NCI-H2196 treated with DMSO at 0.1 percent for 48 hours (cell line): ENCODE measurements at regions not wholly inside any gene's neighbourhood (a gene's known extent, or its start where the extent isn't known, plus 50 kb on each side); places are given as distances from the start of the nearest gene placed in this dataset.
"Not testable (repeated sequence)": the region's sequence is repeated elsewhere in the genome, so short reads cannot be mapped to it uniquely, and the experiment has no call there.

ENCODE experiments used
- DNase-seq: peaks from one replicate; lab custom pipeline; 2025; ENCODE audit not compliant: unreplicated experiment; lab: John Stamatoyannopoulos, UW

DNA sequence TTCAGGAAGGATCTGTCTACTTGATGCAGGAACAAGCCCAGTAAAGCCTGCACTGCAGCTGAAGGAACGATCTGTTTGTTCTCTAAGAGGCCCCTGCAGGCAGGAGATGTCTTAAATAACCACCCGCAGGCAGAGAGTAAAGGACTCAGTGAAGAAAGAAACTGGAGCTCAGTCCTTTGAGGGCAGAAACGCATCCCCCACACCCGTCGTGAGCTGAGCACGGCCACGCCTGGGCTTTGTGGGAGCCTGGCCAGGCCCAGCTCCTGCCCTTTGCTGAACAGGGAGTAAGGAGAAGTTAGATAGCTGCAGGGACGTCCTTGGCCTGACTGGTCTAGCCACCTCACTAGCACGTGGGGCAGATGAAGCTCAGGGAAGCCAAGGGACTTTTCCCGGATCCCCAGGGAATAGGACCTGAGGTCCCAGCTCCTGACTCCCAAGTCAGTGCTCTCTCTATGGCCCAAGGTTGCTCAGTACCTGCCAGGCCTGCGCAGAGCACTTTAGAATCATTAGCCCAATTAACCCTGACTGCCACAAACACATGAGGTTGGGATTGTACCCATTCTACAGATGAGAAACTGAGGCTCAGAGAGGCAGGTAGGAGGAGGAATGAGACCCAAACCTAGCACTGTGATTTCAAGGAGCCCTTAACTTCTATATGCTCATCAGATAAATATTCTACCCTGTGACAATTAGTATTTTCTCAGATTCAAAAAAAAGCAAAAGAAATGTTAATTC lies 194.2 kb upstream of the SULF2 start:
- DNase-seq, result not testable (repeated sequence)

DNA sequence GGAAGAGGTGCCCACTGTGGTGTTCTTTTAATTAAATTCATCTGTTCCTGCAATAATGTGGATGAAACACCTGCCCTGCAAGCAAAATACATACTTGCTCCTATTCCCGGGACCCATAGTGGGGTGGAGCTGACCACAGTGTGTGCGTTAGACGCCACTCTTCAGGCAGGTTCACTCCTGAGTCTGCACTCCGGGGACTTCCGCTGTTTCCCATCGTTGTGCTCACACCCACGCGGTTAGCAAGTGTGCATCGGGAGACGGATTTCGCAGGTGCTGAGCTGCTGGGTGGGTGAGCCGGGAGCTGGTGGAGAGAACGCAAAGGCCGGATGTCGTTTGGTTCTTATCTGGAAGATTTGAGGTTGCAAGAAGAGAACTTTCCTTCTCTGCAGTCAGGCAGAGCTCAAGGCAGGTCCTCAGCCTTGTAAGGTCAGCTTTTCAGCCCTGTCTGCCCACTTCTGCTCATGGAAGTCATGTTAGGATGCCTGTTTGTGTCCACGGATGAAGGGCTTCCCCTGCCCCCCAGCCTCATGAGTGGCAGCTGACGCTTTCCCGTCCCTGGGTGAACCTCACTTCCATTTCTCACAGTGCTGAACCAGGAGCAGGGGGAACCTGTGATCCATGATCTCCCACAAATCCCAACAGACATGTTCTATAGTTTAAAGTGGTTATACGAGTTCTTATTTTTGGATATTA lies 193.3 kb upstream of the SULF2 start:
- DNase-seq, result not testable (repeated sequence)

DNA sequence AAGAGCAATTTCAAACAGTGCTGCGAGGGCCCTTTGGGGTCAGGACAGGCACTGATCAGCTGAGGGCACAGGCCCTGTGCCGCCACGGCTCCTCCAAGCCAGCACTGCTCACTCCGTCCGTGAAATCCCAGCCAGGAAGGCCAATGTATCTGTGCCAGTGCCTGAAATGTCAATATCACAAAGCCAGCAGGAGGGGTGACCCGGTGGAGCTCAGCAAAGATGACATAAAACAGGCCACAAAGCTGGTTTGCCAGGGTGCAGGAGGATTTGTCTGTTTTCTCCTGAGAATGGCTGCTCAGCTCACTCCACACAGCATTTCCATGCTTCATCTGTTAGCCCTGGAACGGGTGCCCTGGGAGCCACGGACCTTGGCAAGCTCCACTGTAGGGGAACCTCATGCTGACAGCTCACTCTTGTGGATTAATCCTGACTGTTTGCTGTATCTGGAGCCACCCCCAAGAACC lies 192.5 kb upstream of the SULF2 start:
- DNase-seq, result not testable (repeated sequence)

DNA sequence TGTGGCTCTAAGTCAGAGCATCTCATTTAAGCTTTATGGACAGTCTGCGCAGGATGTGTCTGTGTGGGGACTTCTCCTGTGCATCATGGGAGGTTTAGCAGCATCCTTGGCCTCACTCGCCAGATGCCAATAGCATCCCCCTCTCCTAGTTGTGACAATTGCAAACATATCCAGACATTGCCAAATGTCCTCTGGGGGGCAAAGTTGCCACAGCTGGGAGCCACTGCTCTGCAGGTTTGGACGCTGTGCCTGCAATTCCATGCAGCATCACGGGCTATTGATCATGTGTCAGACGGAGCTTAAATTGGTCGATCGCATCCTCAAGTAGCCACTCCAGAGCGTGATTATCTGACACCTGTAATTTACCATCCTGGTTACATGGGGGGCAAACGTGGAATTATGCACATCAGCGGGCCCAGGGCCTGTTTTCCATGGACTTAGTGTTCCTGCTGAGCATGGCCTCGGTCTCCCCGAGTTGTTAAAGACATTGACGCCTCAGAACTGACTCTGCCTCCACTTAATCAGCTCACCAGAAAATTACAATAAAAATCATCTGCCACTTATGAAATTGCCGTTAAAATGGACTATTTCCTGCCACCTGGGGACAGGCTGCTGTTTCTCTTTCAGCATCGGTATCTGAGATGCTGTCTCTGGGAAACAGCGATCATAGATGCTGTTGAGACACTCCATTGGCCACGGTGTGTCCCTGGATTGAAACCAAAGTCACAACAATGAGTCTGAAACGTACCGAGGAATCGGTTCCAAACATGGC lies 191.9 kb upstream of the SULF2 start:
- not testable (repeated sequence) for DNase-seq

DNA sequence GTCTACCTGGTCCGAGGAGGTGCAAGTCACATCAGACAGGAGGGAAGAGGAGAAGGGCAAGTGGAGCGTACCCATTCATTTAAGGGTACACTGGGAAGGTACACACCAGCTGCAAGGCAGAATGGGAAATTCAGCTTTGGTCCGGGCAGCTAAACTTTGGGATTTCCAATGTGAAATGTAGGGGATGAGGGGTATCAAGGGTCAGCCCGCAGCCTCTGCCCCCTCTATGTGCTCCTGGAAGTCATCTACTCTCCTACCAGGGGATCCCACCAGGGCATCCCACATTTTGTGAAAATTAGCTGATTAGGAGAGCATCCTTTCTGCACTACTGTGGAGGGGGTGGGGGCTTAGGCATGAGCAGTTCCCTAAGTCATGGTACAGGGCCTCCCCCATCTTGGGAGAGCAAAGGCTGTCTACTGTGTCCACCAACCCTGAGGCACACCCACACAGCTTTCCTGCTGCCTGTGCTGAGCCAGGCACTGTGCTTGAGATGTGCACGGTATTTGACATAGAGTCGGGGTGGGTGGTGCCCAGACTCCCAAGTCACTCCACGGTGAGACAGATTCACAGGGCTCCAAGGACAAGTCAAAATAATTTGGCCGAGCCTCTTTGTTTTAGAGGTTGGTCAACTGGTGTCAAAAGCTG lies 189.1 kb upstream of the SULF2 start:
- no peak for DNase-seq

DNA sequence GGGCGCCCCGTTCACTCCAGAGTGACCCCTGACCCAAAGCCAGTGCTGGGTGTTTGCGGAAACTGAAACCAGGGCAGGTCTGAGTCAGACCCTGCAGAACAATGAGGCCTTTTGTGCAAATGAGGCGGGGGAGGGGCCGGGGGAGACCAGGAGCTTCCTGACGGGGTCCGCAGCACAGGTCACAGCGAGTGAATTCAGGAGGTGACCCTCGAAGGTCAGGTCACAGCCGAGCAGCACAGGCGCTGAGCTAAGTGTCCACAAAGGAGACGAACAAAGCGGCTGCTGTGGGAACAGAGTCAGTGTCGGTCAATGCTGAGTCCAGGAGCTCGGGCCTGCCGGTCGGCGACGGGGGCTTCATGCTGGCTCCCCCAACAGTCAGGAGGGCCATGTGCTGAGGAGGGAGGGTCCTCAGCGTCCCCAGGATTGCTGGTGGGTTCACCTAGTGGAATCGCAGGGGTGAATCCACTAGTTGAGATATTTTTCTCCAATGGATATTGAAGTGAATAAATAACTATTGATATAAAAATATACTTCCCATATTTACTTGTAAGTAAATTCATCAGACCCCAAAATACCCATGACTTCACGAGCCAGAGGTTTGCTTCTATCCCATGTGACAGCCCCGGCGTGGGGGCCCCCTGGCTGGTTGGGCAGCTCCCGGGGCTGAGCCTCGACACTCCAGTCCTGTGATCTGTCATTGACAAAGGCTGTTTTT lies 188.4 kb upstream of the SULF2 start:
- no peak for DNase-seq

DNA sequence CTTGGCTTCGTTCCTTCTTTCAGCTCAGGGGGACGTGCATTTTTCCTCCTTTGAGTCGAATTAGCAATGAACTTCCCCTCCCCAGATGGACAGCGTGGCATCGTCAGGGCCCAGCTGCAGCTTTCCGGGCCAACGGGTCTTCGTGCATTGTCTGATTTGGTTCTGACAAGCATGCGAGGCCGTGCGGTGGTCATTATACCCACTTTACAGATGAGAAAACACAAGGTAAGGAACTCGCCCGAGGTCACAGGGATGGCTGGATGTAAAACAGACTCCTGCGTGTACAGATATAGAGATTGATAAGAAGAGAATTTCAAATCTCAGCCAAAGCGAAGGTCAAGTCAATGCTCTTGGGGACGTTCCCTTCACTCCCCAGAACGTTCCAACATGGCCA lies 187.6 kb upstream of the SULF2 start:
- DNase-seq, result no peak

DNA sequence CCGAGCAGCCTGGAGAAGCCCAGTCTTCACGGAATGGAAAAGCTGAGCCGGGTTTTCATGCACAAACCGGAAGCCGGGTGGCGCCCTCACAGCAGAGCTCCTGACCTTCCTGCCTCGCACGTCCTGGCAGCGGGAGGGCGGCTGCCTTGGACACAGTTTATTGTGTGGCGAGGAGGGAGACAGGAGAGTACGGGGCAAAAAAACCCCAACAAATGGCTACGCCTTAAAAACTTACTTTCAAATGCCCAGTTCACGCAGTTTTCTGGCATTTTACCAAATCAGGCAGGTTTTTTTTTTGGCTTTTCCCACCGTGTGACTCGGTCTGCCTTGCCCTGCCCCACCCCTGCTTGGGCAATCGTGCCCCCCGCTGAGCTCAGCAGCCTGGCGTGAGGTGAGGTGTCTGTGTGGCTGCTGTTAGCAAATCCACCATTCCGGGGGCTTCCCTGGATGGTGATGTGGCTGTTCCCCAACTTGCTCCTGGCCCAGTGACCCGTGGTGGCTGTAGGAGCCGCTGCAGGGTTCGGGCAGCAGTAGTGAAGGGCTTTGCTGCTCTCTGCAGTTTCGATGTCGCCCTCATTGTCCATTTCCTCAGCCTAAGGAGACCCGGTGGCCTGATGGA lies 187.1 kb upstream of the SULF2 start:
- not testable (repeated sequence) for DNase-seq

DNA sequence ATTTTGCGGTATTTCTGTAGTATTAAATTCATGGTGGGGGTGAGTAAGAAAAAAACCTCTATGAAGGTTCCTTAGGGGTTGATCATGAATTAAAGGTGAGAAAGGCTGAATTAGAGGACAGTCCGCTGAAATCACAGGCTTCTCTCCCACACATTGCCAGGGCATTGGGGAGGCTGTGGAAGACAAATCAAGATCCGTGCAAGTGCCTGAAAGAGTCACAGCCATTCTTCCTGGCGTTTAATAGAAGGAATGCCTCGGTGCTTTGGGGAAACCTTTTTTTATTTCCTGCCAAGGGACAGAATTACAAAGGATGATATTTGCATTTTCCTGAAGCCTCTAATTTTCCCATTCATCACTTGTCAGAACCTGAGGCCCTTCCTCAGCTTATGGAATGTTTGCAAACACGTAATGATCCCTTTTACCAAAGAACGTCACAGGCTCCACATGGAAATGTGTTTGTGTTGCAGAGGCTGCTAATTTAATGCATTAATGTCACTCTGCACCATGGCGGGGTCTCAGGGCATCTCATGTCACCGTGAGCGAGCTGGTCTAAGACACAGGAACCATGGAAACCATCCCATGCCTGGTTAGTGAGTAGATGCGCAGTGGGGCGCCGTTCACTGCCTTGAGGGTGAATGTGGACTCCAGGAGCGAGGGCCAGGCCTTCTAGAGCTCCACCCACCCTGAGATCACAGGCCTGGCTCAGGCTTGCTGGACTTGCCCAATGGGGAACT lies 185.9 kb upstream of the SULF2 start:
- no peak for DNase-seq

DNA sequence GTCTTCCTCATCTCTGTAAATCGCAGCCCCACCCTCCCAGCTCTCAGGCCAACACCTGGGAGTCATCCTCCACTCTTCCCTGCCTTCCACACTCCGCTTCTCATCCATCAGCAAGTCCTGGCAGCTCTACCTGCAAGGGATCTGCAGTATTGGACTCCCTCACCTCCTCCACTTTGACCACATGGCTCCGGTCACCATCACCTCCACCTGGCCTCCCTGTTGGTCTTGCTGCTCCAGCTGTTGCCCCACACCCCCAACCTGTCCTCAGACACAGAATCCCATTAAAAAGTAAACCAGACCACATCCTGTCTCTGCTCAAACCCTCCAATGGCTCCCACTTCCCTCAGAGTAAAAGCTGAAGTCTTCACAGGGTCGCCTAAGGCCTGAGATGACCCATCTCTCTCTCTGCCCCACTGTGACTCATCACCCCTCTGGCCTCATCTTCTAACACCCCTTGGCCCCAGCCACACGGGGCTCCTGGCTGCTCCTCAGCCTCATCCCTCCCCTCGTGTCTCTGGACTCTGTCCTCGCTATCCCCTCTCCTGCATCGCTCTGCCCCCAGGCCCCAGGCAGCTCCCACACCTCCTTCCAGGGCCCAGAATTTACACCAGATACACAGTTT lies 185.1 kb upstream of the SULF2 start:
- no peak for DNase-seq

DNA sequence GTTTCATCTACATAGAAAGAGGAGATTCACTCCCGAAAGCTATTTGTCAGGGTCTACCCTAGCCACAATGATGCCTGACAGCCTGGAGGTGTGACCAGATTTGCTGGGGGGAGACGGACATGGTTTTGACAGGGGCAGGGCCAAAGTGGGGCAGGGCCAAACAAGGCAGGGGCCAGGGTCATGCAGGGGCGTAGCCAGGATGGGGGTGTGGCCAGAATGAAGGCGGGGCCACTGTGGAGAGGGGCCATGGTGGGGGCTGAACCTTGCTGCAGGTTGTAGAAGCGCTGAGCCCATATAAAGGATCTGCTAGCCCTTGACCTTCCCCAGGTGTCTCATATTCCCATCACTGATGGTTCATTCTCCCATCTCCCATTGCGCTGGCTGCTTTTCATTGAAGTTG lies 184.1 kb upstream of the SULF2 start:
- DNase-seq, result no peak

DNA sequence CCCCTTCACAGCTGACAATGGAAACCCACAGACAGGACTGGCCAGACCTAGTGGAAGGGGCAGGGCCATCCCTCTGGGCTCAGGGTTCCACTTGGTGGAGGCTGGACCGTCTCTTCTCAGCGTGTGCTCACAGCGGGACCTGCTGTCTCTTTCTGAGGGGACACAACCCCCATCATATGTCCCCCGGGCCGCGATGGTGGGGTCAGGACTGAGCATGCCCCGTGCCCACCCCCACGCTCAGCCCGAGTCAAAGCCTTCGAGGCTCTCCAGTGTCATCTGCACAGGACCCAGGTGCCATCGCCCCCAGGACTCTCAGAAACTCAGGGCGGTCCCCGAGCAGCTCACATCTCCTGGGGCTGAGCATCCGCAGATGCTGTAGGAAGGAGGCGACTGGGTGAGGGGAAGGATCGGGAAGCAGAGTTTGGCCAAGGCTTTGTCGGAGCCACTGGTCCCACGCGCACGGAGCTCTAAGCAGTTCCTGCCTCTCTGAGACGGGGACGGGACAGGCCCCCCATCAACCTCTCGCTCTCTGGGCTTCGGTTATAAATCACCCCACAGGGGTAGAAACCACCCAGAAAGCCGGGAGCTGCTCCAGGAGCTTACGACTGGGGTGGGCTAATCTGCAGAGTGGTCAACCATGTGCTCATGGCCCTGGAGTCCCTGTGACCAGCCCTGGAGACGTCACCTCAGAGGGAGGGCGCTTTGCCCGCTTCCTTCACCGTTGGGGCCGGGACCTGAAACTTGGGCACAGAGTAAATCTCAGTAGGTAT lies 183.4 kb upstream of the SULF2 start:
- no peak for DNase-seq

DNA sequence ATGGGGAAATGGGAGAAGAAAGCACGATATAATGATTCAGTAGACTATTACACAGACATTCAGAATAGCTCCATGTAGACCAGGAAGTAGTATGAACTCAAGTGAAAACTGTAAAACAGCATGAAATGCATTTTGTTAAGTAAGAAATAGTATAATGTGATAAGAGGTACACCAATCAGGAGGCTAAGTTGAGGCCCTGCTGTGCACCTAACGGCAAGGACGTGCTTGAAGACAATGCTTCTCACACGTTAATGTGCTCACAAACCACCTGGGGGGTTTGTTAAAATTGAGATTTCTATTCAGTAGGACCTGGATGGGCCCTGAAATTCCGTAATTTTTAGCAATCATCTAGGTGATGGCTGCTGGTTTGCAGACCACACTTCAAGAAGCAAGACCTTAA lies 178.9 kb upstream of the SULF2 start:
- no peak for DNase-seq

DNA sequence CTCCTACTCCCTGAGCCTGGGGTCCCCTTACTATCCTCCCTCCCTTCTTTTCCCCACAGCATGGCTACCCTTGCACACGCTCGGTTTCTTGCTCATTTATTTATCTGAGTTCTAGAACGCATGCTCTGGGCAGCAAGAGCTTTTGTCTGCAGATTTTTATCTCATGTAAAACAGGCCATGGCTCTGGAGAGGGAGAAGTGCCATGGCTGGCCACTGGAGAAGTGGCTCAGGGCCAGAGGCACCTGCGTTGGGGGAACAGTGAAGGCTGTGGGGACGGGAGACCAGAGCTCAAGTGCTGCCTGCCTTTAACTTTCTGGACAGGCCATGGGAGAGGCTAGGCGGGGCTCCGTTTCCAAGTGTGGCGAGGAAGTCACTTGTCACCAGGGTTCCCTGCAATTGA lies 177.7 kb upstream of the SULF2 start:
- no peak for DNase-seq

DNA sequence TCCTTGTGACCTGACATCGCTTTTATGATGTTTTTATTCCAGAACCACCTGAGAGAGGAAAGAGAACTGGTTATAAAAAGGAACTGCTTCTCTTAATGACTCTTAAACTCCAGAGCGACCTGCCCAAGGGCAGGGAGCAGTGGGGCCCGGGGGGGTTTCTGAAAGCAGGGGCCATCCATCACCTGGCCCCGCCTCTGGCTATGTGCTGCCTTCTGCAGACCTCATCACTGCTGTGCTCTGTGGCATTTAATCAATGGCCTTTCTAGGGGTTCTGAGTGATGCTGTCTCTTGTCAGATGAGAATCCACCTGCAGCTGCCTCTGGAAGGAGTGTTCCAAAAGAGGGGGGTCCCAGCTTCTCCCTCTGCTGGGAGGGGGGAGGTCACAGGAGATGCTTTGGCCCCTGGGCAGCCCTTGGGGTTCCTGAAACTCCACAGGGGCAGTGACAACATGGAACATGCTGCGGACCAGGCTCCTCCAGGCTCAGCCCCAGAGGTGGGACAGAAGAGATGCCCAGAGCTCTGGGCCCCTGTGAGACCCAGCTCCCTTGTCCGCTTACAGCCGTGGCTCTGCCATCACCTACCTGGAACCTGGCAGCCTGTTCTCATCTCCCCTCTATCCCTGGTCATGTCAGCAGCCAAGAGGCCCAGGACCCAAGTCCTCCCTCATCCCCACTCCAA lies 177.1 kb upstream of the SULF2 start:
- no peak for DNase-seq

DNA sequence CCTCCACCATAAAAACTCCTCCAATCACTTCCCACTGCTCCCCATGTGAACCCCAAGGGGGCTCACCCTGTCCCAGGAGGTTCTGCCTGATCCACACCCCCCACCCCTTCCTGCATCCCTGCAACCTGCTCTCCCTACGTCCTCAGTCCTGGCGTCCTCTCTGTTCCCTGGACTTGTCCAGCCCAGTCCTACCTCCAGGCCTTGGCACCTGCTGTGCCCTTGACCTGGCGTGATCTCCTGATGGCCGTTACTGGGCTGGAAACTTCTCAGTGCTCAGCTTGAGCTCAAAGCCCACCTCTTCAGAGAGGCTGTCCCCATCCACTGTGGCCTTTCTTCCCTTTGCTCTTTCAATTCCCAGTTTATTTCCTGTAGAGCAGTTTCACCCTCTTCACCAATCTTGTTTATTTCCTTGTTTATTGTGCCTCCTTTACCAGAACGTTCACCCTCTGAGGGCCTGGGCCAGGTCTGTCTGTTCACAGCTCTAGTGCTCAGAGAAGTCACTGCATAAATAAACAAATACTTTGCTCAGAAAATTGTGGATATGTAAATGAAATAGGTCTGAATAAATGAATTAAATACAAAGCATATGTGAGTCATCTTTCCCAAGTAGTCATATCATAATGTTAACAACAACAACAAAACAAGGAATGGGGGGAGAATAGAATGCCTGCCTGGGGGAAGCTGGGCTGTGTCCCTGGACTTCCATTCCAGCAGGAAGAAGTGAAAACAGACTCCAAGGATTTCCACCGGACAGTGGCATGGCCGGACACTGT lies 175.7 kb upstream of the SULF2 start:
- DNase-seq, result no peak

DNA sequence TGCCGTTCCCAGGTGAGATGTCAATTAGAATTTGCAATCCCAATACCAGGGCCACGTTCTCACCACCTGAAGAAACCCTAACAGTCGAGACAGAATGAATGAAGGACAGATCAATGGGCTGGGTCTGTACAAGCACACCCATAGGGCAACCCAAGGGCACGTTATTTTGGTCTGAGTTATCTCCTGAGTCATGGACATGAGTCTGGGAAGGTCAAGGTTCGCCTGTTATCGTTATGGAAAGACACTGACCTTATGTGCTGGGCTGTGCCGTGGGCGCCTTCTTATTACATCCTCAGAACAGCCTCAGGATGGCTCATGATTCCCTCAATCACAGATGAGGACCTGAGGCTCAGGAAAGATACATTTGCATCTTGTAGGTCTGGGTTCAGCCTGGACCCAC lies 175.0 kb upstream of the SULF2 start:
- DNase-seq, result no peak
